HuH-7 (cell line): ENCODE measurements at regions not wholly inside any gene's neighbourhood (a gene's known extent, or its start where the extent isn't known, plus 50 kb on each side); places are given as distances from the start of the nearest gene placed in this dataset.
"Not testable (repeated sequence)": the region's sequence is repeated elsewhere in the genome, so short reads cannot be mapped to it uniquely, and the experiment has no call there.

Experiments
- DNase-seq: peaks from one replicate; pipeline ENCODE4 v3.0.0; 2011; ENCODE audit warnings: low spot score

DNA sequence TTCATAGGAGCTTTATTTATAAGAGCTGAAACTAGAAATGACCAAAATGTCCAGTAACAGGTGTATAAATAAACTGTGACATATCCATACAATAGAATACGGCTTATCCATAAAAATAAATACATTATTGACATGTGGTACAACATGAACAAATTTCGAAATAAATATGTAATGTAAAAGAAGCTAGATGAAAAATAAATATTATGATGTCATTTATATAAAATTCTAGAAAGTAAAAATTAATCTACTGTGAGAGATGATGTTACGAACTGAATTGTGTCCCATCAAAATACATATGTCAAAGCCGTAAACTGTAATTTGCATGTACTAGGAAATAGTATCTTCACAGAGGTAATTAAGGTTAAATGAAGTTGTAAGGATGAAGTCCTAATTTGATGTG lies 1104.9 kb downstream of the NSUN3 start:
- no peak for DNase-seq

DNA sequence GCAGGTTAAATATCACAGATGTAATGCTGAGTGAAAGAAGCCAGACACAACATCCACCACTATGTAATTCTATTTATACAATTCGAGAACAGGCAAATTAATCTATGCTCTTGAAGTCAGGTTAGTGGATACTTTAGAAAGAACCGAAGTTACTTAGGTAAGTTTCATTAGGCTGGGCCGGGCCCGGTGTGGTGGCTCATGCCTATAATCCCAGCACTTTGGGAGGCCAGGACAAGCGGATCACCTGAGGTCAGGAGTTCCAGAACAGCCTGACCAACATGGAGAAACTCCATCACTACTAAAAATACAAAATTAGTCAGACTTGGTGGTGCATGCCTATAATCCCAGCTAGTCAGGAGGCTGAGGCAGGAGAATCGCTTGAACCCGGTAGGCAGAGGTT lies 1105.7 kb downstream of the NSUN3 start:
- DNase-seq, result no peak

DNA sequence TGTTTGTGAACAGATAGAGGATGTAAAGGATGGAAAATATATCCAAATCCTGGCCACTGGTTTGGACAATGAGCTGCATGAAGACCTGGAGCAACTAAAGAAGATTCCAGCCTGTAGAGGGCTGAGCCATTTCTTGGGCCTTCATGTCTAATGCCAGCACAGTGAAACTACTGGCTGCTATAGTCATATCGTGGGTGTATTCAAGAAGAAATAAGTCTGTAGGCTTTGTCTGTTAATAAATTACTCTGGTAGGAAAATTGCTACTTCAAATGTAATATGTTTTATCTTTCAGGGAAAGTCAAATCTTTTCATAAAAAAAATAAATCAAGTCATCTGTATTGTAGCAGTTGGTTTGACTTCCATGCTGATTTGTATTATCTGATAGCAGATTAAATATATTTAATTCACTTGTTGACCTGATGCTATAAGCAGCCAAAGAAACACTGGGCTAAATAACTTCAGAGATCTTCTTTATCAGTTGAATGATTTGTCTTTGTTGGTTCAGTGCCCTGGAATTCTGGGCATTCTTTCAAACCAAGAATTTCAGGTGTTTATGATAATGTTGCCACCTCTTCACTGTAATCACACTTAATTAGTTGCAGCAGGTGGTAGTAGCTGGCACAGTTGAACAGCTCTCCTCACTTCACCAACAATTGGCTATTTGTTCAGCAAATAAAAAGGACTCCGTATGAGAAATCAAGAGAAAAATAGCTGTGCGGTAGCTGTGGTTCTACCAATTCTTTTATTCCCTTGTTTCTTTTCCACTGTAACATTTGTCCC lies 1109.5 kb downstream of the NSUN3 start:
- DNase-seq, result no peak

DNA sequence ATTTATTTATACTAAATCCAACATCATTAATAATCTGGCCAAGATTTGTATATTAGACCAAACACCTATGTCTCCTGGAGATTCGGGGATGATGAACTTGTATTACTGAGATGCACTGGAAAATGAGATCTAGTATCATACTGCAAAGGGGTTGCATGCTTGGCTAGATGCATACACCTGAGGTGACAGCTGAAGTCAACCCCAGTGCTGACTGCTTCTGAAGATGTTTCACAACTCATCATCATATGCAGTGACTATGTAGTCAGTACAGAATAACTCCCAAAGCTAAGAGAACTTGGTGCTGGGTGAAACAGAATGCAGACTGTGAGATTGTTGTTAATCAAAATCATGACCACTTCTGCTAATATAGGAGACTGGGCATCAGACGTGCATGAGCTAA lies 1114.2 kb downstream of the NSUN3 start:
- DNase-seq, result no peak

DNA sequence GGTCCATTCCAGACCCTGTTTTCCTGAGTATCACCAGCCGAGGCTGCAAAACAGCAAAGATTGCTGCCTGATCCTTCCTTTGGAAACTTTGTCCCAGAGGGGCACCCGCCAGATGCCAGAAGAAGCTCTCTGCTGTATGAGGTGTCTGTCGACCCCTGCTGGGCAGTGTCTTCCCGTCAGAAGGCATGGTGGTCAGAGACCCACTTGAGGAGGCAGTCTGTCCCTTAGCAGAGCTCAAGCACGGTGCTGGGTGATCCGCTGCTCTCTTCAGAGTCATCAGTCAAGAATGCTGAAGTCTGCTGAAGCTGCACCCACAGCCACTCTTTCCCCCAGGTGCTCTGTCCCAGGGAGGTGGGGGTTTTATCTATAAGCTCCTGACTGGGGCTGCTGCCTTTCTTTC lies 1121.2 kb downstream of the NSUN3 start:
- no peak for DNase-seq

DNA sequence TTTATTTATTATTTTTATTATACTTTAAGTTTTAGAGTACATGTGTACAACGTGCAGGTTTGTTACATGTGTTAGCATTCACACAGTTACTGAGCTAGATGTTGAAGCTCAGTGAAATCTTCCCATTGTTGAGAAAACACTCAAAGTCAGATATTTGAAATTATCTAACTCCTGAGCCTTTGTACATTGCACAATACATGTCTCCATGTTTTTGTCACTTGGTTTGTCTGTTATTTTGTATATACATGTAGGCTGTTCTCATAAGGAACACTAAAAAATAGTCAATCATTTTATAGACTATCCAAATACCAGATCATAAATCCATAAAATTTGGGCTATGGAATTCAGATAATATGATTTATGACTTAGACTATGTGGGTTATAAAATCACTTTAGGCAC lies 1126.5 kb downstream of the NSUN3 start:
- DNase-seq, result no peak

DNA sequence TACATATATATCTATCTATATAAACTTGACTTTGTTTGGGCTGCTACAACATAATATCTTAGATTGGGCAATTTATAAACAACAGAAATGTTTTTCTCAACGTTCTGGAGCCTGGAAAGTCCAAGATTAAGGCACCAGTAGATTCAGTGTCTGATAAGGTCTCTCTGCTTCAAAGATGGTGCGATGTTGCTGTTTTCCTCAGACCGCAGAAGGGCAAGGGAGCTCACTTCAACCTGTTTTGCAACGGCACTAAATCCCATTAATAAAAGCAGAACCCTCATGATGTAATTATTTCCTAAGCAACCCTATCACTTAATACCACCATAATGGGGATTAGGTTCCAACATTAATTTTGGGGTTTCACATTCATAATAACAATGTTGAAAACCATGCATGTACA lies 1134.8 kb downstream of the NSUN3 start:
- no peak for DNase-seq

DNA sequence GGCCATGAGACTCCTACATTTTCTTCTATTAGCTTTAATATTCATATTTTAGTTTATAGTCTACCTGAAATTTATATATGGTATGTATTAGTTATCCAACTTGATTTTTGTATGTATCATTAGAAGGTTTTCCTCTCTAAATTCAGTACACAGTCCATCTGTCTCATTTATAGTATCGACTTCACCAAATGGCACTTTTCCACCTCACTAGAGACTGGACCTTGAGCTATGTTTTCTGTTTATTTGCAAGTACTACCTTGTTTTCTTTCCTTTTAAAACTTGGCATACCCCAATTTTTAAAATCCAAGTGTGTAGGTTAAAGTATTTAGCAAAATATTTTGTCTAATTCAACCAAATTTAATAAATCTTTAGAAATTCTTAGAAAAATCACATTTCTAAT lies 1137.5 kb downstream of the NSUN3 start:
- DNase-seq, result no peak

DNA sequence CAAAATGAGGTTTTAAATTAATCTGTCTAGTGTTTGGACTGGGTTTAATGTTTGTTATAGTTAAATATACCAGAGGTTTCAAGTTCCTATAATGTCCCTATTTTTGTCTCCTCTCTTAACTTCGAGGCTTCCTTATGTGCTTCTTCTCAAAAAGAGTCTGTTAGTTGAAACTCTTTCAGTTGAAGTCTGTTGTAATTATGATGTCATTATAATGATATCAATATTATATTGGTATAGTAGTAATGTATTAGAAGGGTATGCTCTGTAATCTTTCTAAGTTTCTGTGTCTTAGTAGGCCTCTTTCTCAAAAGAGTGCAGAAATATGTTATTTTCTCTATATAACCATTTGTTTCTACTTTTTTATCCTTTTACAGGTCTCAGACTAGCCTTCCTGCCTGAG lies 1148.0 kb downstream of the NSUN3 start:
- no peak for DNase-seq

DNA sequence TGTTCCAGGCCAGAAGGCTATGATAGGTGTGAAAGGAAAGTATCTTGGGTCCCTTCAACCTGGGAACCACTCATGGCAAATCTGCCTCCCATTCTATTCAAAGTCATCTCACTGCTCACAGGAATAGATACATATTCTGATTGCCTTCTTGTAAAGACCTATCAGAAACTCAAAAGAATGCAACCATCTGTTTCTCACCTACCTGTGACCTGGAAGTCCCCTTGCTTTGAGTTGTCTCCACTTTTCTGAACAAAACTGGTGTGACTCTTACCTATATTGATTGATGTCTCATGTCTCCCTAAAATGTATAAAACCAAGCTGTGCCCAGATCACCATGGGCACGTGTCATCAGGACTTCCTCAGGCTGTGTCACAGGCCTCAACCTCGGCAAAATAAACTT lies 1149.3 kb downstream of the NSUN3 start:
- no peak for DNase-seq

DNA sequence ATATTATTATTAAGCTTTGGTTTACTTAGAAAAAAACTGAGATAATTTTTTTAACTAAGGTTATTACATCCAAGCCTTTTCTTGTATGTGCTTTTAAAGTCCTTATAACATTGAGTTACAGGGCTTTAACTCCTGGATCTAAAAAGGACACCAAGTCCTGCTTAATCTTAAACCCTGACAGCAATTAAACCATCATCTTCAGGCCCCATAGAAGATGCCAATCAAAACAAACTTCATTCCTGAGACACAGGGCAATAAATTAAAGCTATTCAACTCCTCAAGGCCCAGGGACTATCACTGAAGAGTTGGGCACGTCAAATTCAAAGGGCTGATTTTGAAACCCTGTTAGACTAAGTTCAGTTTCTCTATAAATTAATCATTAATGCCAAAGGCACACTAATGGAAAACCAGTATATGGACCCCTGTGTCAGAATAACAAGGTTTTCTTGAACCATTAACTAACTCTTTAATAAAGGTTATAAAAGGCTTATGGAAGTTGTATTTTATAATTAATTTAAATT lies 1152.6 kb downstream of the NSUN3 start:
- no peak for DNase-seq

DNA sequence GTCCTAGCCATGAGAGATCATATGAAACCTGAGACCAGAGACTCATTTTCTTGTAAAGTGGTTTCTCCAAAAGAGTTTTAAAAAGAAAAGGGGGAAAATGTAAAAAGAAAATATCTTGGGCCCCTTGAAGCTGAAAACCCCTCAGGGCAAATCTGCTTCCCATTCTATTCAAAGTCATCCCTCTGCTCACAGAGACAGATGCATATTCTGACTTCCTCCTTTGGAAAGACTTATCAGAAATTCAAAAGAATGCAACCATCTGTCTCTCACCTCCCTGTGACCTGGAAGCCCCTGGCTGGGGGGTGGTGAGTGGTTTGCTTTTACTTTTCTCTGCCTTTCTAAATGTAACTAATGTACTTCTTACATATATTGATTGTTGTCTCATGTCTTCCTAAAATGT lies 1154.8 kb downstream of the NSUN3 start:
- DNase-seq, result no peak

DNA sequence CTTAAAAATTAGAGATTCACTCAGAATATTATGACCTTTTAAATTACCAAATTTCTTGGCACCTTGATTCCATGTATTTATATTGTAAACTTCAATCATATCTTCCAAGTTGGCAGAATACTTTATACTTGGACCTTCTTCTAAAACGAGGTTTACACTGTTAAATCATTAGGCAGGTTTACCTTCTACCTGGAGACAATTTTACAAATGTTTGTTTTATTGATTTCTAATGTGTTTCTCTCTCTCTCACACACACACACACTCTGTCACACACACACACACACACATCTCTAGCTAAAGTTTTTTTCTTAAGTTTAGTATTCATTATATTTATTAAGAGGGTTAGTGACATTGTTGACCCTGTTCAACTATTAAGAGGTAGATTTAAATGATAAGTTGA lies 1155.6 kb downstream of the NSUN3 start:
- DNase-seq, result no peak

DNA sequence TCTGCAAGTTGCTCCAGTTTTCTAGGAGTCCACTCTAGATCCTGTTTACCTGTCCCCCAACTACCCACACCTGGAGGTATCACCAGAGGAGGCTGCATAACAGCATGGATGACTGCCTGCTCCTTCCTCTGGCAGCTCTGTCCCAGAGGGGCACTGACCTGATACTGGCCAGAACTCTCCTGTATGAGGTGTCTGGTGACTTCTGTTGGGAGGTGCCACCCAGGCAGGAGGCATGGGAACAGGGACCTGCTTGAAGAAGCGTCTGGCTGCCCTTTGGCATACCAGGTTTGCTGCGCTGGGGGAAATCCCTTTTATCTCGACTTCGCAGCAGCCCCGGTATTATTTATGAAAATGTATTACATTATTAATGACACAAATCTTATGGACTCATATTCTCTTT lies 1163.6 kb downstream of the NSUN3 start:
- DNase-seq, result no peak

DNA sequence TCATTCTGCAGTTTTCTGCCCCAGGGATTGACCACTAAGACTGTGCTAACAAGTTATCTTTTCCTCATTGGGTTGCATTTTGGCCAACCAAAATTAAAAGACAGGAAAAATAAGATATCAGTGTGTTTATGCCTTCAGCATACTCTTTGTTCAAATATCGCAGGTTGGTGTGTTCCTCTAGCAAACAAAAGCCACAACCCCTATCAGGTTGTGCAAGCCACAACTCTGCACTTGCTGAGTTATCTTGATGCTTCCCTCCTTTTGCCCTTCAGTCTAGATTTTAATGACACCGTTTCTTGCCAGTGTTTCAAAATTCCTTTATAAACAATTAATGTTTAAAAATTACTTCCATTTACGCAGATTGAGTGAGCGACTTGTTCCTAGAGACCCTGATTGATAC lies 1164.2 kb downstream of the NSUN3 start:
- peak; percentile 6 for DNase-seq

DNA sequence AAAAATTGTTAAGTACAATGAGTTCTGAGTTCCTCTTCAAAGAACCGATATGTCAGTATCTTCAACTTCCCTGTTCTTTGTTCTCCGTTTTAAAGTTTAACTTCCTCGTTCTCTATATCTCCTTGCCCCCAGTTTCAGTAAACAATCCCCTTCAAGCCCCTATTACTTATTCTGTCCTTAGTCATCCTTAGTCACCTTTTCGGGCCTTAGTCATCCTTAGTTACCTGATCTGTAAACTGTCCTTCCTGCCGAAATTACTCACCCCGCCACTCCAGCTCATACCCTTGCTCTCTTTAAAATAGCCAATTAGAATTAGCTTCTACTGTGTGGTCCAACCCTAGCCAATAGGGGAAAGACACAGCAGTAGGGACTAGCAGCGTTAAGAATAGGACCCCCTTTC lies 1165.6 kb downstream of the NSUN3 start:
- DNase-seq, result no peak

DNA sequence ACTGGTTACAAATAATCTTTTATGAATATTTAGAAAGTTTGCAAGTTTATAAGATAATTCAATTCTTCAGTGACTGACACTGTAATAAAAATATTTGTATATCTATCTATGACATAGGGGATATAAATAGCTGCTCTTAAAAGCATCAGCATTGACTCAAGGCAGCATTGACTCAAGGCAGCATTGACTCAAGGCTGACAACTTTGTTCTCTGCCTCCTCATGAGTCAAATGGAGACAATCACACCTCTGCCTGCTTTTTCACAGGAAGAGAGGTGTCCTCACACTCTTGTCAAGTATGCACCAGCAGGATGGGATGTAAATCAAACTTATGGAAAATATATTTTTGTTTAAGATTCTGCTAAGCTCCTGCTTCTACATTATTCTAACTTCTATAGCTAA lies 1173.1 kb downstream of the NSUN3 start:
- no peak for DNase-seq

DNA sequence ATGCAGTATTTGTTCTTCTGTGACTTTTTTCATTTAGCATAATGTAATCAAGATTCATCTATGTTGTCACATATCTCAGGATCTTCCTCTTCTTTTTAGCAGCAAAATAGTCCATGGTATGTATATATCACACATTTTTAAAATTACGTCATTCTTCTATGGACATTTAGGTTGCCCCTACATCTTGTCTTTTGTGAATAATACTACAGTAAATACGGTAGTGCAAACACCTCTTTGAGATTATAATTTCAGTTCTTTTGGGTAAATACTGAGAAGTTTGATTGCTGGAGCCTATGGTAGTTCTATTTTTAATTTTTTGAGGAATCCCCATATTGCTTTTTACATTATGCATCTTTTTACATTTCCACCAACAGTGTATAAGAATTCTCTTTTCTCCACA lies 1174.9 kb downstream of the NSUN3 start:
- DNase-seq, result no peak

DNA sequence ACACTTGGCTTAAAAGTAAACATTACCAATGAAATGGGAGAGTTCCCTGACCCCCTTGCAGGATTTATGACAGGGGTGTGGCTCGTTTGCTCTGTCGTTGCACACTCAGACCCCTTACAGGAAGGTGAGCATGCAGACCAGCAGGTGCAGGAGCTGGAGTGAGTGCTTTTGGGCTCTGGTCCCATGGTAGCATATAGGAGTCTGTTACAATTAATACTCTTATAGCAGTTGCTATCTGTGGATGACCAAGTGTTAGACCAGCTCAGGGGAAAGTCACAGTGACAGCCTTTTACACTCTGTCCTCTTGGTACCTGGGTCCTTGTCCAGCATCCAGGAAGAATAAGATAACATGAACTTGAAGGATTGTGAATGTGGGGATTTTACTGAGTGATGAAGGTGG lies 1177.5 kb downstream of the NSUN3 start:
- no peak for DNase-seq

DNA sequence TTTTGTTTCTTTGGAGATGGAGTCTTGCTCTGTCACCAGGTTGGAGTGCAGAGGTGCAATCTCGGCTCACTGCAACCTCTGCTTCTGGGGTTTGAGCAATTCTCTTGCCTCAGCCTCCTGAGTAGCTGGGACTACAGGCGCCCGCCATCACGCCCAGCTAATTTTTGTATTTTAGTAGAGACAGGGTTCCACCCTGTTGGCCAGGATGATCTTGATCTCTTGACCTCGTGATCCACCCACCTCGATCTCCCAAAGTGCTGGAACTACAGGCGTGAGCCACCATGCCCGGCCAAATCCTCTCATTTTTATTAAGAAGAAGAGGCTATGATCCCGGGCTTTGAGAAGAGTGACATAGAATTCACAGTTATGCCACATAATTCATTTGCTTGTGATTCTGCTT lies 1178.4 kb downstream of the NSUN3 start:
- not testable (repeated sequence) for DNase-seq

DNA sequence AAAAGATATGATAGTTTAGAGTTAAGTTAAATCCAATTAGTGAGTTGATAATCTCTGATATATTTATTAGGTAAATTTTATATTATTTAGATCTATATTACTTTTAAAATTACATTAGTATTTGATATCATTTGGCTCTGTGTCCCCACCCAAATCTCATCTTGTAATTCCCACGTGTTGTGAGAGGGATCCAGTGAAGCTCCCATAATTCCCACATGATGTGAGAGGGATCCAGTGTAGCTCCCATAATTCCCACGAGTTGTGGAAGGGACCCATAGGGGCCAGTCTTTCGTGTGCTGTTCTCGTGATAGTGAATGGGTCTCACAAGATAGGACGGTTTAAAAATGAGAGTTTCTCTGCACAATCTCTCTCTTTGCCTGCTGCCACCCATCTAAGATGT lies 1183.6 kb downstream of the NSUN3 start:
- no peak for DNase-seq

DNA sequence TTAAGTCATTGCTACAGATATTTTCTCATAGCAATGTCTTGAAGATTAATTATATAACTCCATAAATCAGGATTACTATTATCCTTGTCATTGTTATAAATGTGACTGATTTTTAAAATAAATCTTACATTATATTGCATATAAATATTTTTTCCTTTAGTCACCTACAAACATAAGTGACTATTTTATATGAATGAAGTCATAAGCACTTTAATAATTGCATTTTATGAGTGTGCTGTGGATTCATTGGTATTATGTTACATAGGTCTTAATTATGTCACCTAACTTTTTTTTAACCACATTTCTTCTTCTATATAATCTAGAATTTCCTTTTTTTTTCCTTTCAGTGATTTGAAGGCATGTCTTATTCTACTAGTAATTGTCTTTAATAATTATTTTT lies 1191.2 kb downstream of the NSUN3 start:
- no peak for DNase-seq

DNA sequence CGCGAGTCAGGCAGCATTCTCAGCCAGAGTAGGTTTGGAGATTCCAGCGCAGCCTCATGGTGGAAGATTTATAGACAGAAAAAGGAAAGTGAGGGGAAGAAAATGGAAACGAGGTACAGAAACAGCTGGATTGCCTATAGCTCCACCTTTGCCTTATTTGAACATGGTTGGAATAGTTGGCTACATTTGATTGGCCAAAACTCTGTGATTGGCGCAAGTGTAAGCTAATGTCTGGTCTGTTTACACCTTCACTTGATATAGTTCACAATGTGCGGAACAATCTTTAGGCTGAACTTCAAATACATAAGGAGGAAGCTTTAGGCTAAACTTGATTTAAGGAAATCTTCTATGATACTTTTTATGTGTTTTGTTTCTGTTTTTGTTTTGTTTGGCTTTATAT lies 1191.9 kb downstream of the NSUN3 start:
- DNase-seq, result no peak

DNA sequence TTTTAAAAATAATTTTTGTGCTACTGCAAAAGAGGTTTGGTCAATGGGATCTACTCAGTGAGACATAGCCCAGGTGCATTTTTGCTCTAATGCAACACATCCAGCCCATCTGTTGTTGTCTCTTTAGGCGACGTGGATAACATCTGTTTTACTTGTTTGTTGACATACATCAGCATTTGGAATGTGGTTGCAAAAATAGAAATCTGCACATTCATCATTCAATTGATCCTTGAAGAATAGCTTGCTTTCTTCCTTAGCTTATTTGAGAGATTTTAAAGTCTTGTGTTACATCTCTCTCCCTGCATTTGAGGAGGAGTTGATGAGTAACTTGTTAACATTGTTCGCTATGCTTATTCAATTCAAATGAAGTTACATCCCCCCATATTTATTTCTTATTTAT lies 1202.3 kb downstream of the NSUN3 start:
- no peak for DNase-seq
